ENCODE measurements at regions not wholly inside any gene's neighbourhood (a gene's known extent, or its start where the extent isn't known, plus 50 kb on each side); places are given as distances from the start of the nearest gene placed in this dataset.
"Not testable (repeated sequence)": the region's sequence is repeated elsewhere in the genome, so short reads cannot be mapped to it uniquely, and the experiment has no call there.

DNA sequence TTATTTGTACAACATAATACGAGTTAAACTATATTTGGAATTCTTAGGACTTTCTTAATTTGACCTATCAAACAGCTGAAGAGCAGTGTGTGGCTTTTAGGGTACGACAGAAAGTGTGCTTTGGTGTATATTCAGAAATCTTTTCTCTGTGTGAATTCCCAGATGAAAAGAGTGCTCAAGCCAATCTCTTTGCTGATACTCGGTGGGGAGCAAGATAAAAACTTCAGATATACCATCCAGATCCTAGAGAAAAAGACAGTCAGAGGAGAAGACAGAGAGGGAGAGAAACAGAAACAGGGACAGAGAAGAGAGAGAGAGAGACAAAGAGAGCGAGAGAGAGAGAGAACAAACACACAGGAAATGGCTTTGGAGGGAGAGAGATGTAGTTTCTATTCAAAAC, 658.3 kb upstream of the CPEB2 start:
- no peaks in the 10 kb centered on the region for H3K36me3 Mint-ChIP-seq (ENCODE audit: low read depth)
- H3K9me3 Mint-ChIP-seq: no peaks in the 10 kb centered on the region
- DNase-seq: no peak
- no peaks in the 10 kb centered on the region for H3K4me1 Mint-ChIP-seq (ENCODE audit: low read depth)
- no peak overlapping the region for H3K27ac Mint-ChIP-seq
- H3K27me3 Mint-ChIP-seq: no peaks in the 10 kb centered on the region
- H3K4me3 Mint-ChIP-seq: no peak overlapping the region

DNA sequence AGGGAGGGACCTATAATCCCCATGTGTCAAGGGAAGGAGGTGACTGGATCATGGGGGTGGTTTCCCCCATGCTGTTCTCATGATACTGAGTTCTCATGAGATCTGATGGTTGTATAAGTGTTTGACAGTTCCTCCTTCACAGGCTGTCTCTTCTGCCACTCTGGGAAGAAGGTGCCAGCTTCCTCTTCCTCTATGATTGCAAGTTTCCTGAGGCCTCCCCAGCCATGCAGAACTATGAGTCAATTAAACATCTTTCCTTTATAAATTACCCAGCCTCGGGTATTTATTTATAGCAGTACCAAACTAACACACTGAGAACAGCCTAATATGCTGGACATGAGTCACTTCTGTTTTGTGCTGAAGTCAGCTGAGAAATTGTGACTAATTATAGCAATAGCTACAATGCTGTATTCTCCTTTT, 656.9 kb upstream of the CPEB2 start:
- no peak overlapping the region for H3K4me3 Mint-ChIP-seq
- H3K27me3 Mint-ChIP-seq: no peaks in the 10 kb centered on the region
- H3K4me1 Mint-ChIP-seq (ENCODE audit: low read depth): no peaks in the 10 kb centered on the region
- H3K36me3 Mint-ChIP-seq (ENCODE audit: low read depth): no peaks in the 10 kb centered on the region
- no peaks in the 10 kb centered on the region for H3K9me3 Mint-ChIP-seq
- no peak for DNase-seq
- H3K27ac Mint-ChIP-seq: no peak overlapping the region

DNA sequence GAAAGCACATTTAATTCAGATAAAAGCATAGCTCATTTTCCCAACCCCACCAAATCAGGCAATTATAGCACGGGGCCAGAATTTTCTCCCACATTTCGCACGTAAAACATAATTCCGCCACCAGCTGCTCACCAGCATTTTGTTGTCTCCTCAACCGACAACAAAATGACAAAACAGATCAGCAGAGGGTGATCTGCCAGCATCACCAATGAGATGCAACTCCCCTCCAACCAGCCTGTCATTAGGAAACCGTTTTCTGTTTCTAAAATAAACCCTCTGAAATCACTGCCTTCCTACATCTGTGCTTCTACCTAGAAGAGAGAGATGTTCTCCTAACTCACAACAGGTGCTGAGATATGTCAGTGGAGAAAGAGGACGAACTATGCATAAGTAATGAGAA, 654.8 kb upstream of the CPEB2 start:
- no peaks in the 10 kb centered on the region for H3K9me3 Mint-ChIP-seq
- H3K27ac Mint-ChIP-seq: no peak overlapping the region
- no peaks in the 10 kb centered on the region for H3K36me3 Mint-ChIP-seq (ENCODE audit: low read depth)
- H3K27me3 Mint-ChIP-seq: no peaks in the 10 kb centered on the region
- no peak for DNase-seq
- H3K4me3 Mint-ChIP-seq: no peak overlapping the region
- no peaks in the 10 kb centered on the region for H3K4me1 Mint-ChIP-seq (ENCODE audit: low read depth)

DNA sequence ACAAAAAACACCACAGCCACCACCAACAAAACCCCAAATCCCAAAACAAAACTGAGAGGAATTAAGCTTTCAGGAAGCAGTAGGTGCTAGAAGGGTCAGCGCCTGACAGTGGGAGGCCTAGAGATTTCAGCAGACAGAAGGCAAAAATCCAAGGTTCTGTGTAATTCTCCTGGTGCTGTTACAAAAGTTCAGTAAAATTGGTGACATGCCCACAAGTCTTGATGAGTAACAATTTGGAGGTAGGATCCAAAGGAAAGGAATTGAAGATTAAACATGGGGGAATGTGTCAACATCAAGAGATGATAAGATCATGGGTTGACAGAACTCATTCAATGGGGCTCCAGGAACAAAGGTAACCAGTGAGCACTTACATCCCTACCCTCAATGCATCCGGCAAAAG, 653.8 kb upstream of the CPEB2 start:
- Mint-ChIP-seq H3K27ac (no peak overlapping the region), H3K4me1 (ENCODE audit: low read depth) (no peaks in the 10 kb centered on the region), H3K9me3 (no peaks in the 10 kb centered on the region), H3K27me3 (no peaks in the 10 kb centered on the region), H3K4me3 (no peak overlapping the region), H3K36me3 (ENCODE audit: low read depth) (no peaks in the 10 kb centered on the region)
- DNase-seq: no peak

DNA sequence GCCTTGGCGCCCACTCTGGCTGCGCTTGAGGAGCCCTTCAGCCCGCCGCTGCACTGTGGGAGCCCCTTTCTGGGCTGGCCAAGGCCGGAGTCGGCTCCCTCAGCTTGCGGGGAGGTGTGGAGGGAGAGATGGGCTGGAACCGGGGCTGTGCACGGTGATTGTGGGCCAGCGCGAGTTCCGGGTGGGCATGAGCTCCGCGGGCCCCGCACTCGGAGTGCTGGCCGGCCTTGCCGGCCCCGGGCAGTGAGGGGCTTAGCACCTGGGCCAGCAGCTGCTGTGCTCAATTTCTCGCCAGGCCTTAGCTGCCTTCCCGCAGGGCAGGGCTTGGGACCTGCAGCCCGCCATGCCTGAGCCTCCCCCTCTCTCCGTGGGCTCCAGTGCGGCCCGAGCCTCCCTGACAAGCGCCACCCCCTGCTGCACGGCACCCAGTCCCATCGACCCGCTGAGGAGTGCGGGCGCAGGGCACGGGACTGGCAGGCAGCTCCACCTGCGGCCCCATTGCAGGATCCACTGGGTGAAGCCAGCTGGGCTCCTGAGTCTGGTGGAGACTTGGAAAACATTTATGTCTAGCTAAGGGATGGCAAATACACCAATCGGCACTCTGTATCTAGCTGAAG, 643.6 kb upstream of the CPEB2 start:
- DNase-seq; H3K4me3 Mint-ChIP-seq; H3K9me3 Mint-ChIP-seq; H3K36me3 Mint-ChIP-seq (ENCODE audit: low read depth); H3K4me1 Mint-ChIP-seq (ENCODE audit: low read depth); H3K27ac Mint-ChIP-seq; H3K27me3 Mint-ChIP-seq: not testable (repeated sequence)

DNA sequence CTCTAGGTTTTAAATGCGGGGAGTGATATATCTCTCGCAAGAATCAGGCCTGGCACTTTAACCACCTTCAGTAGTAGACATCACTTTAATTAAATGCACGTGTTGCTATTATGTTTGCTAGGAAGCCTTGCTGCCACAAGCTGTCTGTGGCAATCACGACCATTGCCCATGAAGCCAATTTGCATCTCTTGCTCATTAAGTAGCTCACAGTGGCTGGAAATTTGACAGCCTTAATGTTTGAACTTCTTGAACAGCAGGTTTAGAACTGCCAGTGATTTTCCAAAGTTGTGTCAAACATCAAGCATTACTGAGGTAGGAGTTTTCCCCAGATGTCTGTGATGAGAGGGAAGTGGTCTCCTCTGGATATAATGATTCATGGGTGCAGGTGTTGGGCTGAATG, 642.3 kb upstream of the CPEB2 start:
- H3K4me1 Mint-ChIP-seq (ENCODE audit: low read depth): no peaks in the 10 kb centered on the region
- peaks cover 4% of the 10 kb centered on the region for H3K27me3 Mint-ChIP-seq
- DNase-seq: no peak
- H3K27ac Mint-ChIP-seq: no peak overlapping the region
- H3K9me3 Mint-ChIP-seq: no peaks in the 10 kb centered on the region
- H3K36me3 Mint-ChIP-seq (ENCODE audit: low read depth): no peaks in the 10 kb centered on the region
- no peak overlapping the region for H3K4me3 Mint-ChIP-seq

DNA sequence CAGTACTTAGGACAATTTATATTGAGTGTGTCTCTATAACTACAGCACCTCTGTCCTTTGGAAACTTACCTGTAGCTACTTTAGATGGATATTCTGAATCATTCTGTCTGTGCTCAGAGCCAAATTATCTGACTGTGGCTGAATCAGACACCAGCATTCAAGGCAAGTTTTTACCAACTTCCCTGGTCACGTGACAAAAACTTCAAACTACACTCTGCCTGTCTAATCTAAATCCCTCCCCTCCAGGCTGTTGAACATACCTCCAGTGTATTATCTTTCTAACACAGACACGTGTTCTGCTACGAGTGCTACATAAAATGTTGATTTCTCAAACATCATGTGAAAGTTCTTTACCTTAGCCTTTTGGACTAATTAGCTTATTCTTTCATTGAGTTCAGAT, 641.2 kb upstream of the CPEB2 start:
- DNase-seq: no peak
- Mint-ChIP-seq H3K27ac (no peak overlapping the region), H3K36me3 (ENCODE audit: low read depth) (no peaks in the 10 kb centered on the region), H3K4me1 (ENCODE audit: low read depth) (no peaks in the 10 kb centered on the region), H3K4me3 (no peak overlapping the region), H3K27me3 (no peaks in the 10 kb centered on the region), H3K9me3 (no peaks in the 10 kb centered on the region)

DNA sequence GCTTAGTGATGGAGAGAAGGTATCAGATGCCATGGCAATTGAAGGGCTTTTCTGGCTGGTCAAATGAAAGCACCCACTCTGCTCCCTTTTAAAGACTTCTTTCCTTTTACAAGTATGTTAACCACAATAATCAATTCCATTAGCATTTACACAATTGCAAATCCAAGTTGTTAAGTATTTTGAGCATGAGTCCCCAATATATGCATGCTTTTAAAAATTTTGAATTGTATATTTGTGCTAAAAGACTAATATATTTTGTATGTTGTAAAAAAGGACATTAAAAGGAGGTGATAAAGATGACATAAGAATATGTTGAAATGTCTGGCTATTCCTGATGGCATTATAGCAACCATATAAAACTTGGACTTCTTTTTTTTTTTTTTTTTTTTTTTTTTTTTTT, 639.9 kb upstream of the CPEB2 start:
- H3K27ac Mint-ChIP-seq: no peak overlapping the region
- no peaks in the 10 kb centered on the region for H3K9me3 Mint-ChIP-seq
- H3K4me1 Mint-ChIP-seq (ENCODE audit: low read depth): no peaks in the 10 kb centered on the region
- H3K27me3 Mint-ChIP-seq: no peaks in the 10 kb centered on the region
- H3K36me3 Mint-ChIP-seq (ENCODE audit: low read depth): no peaks in the 10 kb centered on the region
- DNase-seq: no peak
- H3K4me3 Mint-ChIP-seq: no peak overlapping the region

DNA sequence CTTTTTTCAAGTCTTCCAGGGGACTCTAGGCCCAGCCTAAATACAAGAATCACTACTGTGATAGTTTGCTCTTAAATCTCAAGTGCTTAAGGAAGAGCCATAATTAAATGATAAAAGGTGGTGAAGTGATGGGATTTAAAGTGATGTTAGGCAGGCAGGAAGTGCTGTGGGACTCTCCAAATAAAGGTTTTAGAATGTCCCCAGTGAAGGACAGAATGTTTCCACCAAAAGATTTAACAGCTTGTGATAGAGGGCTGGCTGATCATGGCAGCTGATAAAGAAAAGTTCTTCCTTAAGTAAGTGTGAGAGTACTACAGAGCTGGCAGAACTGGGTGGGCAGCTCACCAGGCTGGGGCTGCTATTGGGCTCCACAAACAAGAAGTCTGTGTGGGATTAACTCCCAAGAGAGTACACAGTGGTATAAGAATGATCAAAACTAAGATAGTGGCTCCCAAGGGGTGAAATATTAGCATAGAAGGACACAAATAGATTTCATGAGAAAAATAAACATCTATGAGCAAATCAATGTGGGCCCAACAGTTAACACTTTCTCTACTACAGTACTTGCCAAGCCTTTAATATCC, 637.2 kb upstream of the CPEB2 start:
- no peak for DNase-seq
- H3K4me1 Mint-ChIP-seq (ENCODE audit: low read depth): no peaks in the 10 kb centered on the region

DNA sequence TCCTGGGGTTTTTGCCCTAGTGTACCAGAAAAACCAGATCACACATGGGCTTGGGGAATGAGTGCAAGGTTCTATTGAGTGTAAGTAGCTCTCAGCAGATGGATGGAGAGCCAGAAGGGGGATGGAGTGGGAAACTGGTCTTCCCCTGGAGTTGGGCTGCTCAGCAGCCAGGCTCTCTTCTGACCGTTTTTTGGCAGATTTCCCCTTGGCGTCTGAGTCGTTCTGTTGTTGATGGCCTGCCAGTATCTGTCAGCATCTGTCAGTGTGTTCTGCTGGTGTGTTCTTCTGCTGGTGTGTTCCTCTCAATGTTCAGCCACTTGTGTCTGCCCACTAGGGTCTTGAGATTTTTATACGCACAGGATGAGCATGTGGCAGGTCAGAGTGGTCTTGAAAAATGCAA, 633.9 kb upstream of the CPEB2 start:
- H3K4me1 Mint-ChIP-seq (ENCODE audit: low read depth): no peaks in the 10 kb centered on the region
- H3K9me3 Mint-ChIP-seq: no peaks in the 10 kb centered on the region
- no peaks in the 10 kb centered on the region for H3K27me3 Mint-ChIP-seq
- no peak overlapping the region for H3K4me3 Mint-ChIP-seq
- no peak for DNase-seq
- no peaks in the 10 kb centered on the region for H3K36me3 Mint-ChIP-seq (ENCODE audit: low read depth)
- no peak overlapping the region for H3K27ac Mint-ChIP-seq

More for the DNA sequence above, 637.2 kb upstream of the CPEB2 start:
- H3K36me3 Mint-ChIP-seq (ENCODE audit: low read depth): no peaks in the 10 kb centered on the region
- no peaks in the 10 kb centered on the region for H3K27me3 Mint-ChIP-seq
- no peak overlapping the region for H3K4me3 Mint-ChIP-seq
- no peak overlapping the region for H3K27ac Mint-ChIP-seq
- no peaks in the 10 kb centered on the region for H3K9me3 Mint-ChIP-seq

DNA sequence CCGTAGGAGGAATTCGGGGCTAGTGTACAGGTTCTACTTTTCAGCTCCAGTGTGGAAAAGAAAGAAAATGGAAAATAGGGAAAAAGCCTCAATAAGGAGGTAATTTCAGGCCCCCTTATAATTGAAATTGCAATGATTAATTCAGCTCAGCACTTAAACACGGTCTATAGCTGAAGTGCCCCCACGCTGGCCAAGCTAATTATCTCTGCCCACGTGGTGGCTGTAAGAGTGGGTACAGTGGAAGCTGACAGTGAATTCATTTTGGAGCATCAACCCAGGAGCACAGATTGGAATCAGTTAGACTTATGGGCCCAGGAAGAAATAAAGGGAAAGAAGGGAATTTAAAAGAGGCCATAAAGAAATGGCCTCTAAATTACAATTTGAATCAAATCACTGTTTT, 631.1 kb upstream of the CPEB2 start:
- Mint-ChIP-seq H3K36me3 (ENCODE audit: low read depth) (no peaks in the 10 kb centered on the region), H3K27ac (no peak overlapping the region), H3K9me3 (no peaks in the 10 kb centered on the region), H3K27me3 (no peaks in the 10 kb centered on the region), H3K4me1 (ENCODE audit: low read depth) (no peaks in the 10 kb centered on the region), H3K4me3 (no peak overlapping the region)
- no peak for DNase-seq

DNA sequence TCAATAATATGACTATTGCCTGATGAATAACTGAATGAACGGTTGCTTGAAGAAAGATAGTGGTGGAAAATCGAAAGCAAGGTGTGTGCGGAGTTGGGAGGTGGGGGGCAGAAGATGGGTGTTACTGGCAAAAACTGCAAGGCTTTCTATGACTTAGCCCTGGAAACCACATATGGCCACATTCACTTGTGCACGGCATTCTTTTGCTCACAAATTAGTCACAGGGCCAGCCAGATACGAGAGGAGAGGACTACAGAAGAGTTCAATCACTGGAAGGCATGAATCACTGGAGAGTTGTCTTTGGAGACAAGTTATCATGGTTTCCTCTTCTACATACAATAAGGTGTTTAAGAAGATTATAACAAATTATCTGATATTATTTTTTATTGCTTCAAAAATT, 626.5 kb upstream of the CPEB2 start:
- no peaks in the 10 kb centered on the region for H3K9me3 Mint-ChIP-seq
- H3K4me3 Mint-ChIP-seq: no peak overlapping the region
- no peak for DNase-seq
- H3K36me3 Mint-ChIP-seq (ENCODE audit: low read depth): no peaks in the 10 kb centered on the region
- no peaks in the 10 kb centered on the region for H3K4me1 Mint-ChIP-seq (ENCODE audit: low read depth)
- H3K27ac Mint-ChIP-seq: no peak overlapping the region
- H3K27me3 Mint-ChIP-seq: no peaks in the 10 kb centered on the region

DNA sequence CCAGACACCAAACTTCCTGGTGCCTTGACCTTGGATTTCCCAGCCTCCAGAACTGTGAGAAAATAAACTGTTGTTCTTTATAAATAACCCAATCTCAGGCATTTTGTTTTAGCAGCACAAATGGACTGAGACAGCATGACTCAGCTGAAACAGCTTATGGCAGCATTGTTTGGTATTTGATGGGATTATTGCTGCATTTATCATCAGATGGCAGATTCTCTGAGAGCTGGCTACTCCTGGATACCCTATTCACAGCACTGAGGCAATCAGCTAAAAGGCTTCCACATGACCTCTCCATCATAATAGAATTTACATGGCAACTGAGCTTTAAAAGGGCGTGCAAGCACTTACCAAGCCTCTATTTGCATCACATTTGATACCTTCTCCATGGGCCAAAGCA, 623.1 kb upstream of the CPEB2 start:
- DNase-seq: no peak
- Mint-ChIP-seq H3K4me1 (ENCODE audit: low read depth) (no peaks in the 10 kb centered on the region), H3K27ac (no peak overlapping the region), H3K4me3 (no peak overlapping the region), H3K27me3 (no peaks in the 10 kb centered on the region), H3K9me3 (no peaks in the 10 kb centered on the region), H3K36me3 (ENCODE audit: low read depth) (no peaks in the 10 kb centered on the region)

DNA sequence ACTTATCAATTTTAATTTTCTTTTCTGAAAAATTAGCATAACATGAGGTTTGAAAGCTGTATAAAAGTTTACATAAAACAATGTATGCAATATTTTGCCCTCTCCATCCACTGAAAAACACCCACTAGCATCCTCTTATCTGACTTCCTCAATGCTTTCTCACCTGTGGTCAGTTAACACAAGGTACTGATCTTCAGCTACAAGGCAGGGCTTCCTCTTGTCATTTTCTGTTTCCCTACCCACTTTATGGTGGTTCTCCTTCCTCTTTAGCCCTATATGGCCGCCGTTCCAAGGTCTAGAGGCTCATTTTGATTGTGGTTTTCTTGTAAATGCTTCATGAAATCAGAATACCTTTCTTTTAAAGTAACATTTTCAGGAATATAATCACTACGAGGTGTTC, 618.6 kb upstream of the CPEB2 start:
- Mint-ChIP-seq H3K27ac (no peak overlapping the region), H3K36me3 (ENCODE audit: low read depth) (no peaks in the 10 kb centered on the region), H3K4me3 (no peak overlapping the region), H3K9me3 (no peaks in the 10 kb centered on the region), H3K4me1 (ENCODE audit: low read depth) (no peaks in the 10 kb centered on the region), H3K27me3 (peaks cover 4% of the 10 kb centered on the region)
- no peak for DNase-seq

DNA sequence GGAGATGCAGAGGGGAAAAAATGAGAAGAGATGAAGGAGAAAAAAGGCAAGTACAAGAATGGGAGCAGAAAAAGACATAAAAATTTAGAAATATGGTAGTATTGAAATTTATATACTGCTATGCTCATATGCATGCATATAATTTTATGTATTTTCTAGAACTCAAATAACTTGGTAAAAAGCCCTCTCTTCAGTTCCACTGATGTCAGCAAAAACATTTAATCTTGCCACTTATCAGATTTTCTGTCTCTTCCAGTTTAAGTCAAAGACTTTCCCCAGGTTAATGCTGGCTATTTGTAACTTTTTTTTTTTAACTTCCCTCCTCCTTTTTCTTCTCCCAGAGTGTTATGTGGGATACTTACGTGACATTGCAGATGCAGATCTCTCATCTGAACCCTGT, 617.5 kb upstream of the CPEB2 start:
- Mint-ChIP-seq H3K27me3 (peaks cover 4% of the 10 kb centered on the region), H3K4me3 (no peak overlapping the region), H3K27ac (no peak overlapping the region), H3K4me1 (ENCODE audit: low read depth) (no peaks in the 10 kb centered on the region), H3K9me3 (no peaks in the 10 kb centered on the region), H3K36me3 (ENCODE audit: low read depth) (no peaks in the 10 kb centered on the region)
- no peak for DNase-seq

DNA sequence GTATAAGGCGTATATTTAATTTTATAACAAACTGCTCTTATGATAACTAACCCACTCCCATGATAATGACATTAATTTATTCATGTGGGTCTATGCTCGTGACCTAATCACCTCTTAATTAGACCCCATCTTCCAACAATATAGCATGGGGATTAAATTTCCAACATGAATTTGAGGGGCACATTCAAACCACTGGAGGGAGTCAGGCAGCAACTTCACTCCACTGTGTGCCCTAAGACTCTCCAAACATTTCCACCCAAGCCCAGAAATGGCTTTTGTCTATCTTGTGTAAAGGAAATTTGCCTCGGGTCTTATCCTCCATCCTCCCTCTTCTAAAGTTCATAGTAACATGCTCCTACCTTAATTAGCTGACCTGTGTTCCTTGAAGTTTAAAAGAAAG, 616.1 kb upstream of the CPEB2 start:
- Mint-ChIP-seq H3K9me3 (no peaks in the 10 kb centered on the region), H3K36me3 (ENCODE audit: low read depth) (no peaks in the 10 kb centered on the region), H3K4me3 (no peak overlapping the region), H3K4me1 (ENCODE audit: low read depth) (no peaks in the 10 kb centered on the region), H3K27ac (no peak overlapping the region), H3K27me3 (peaks cover 4% of the 10 kb centered on the region)
- no peak for DNase-seq

Data from activated T-cell treated with anti-CD3 and anti-CD28 coated beads, Interleukin-2, amount 50 U/mL, for 24 hours (primary cell).